IMR-90 (cell line): ENCODE measurements at regions not wholly inside any gene's neighbourhood (a gene's known extent, or its start where the extent isn't known, plus 50 kb on each side); places are given as distances from the start of the nearest gene placed in this dataset.

Experiments used
- MAZ ChIP-seq: IDR thresholded peaks from 2 replicates; pipeline ENCODE4 v1.6.1; 2012; ENCODE audit warnings: low read depth, mild to moderate bottlenecking, low read length, improper control_type of control experiment, moderate library complexity, borderline replicate concordance
- TF ChIP-seq, protein P1 (sequence below): conservative IDR thresholded peaks from 2 replicates; pipeline ENCODE4 v1.5.1; 2012; ENCODE audit warnings: mild to moderate bottlenecking, low read depth, low read length, improper control_type of control experiment

DNA sequence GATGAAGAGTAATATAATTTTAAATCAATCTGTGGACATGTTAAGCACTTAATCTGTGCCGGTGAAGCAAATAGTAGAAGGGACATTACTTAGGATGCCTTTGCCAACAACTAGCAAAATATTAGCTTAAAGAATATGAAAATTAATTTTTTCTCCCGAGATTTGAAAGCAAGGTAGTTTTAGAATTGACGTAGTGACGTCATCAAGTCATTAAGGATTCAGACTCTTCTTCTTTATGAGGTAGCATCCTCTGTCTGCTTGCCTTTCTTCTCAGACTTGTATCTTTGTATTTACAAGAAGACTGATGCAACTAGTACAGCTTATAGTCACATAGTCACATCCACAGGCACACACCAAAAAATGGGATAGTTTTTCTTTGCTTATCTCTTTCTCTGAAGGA, 374.4 kb downstream of the MMUT start:
- TF ChIP-seq MAZ: no peak
- TF ChIP-seq, protein P1, sequence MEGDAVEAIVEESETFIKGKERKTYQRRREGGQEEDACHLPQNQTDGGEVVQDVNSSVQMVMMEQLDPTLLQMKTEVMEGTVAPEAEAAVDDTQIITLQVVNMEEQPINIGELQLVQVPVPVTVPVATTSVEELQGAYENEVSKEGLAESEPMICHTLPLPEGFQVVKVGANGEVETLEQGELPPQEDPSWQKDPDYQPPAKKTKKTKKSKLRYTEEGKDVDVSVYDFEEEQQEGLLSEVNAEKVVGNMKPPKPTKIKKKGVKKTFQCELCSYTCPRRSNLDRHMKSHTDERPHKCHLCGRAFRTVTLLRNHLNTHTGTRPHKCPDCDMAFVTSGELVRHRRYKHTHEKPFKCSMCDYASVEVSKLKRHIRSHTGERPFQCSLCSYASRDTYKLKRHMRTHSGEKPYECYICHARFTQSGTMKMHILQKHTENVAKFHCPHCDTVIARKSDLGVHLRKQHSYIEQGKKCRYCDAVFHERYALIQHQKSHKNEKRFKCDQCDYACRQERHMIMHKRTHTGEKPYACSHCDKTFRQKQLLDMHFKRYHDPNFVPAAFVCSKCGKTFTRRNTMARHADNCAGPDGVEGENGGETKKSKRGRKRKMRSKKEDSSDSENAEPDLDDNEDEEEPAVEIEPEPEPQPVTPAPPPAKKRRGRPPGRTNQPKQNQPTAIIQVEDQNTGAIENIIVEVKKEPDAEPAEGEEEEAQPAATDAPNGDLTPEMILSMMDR: no peak
